ENCODE measurements at regions not wholly inside any gene's neighbourhood (a gene's known extent, or its start where the extent isn't known, plus 50 kb on each side); places are given as distances from the start of the nearest gene placed in this dataset.

GRCh38 chr11:109968299-109968698 is 124.9 kb upstream of the ZC3H12C start:
- H3K4me1 Mint-ChIP-seq (ENCODE audit: unreplicated experiment) = peaks cover 14% of the 10 kb centered on the region
- no peak overlapping the region for H3K27ac Mint-ChIP-seq (ENCODE audit: unreplicated experiment)
- peaks cover 2% of the 10 kb centered on the region for H3K27me3 Mint-ChIP-seq (ENCODE audit: unreplicated experiment)
- no peaks in the 10 kb centered on the region for H3K36me3 Mint-ChIP-seq (ENCODE audit: low read depth, unreplicated experiment)
- no peak for DNase-seq (ENCODE audit: low spot score)
- TF ChIP-seq CTCF (IDR thresholded peaks at IDR 0.05; ENCODE audit: unreplicated experiment) = no peak
- H3K4me3 Mint-ChIP-seq (ENCODE audit: unreplicated experiment) = no peak overlapping the region
- no peaks in the 10 kb centered on the region for H3K9me3 Mint-ChIP-seq (ENCODE audit: unreplicated experiment)

- no peak for TF ChIP-seq CTCF (IDR thresholded peaks at IDR 0.05; ENCODE audit: unreplicated experiment)
- Mint-ChIP-seq H3K4me3 (ENCODE audit: unreplicated experiment) (no peak overlapping the region), H3K4me1 (ENCODE audit: unreplicated experiment) (peaks cover 14% of the 10 kb centered on the region), H3K27me3 (ENCODE audit: unreplicated experiment) (peaks cover 2% of the 10 kb centered on the region), H3K27ac (ENCODE audit: unreplicated experiment) (no peak overlapping the region), H3K36me3 (ENCODE audit: low read depth, unreplicated experiment) (no peaks in the 10 kb centered on the region), H3K9me3 (ENCODE audit: unreplicated experiment) (no peaks in the 10 kb centered on the region)
- DNase-seq (ENCODE audit: low spot score) = no peak
These were observed 124.4 kb upstream of the ZC3H12C start for GRCh38 chr11:109968781-109969180.

- Mint-ChIP-seq H3K27me3 (ENCODE audit: unreplicated experiment) (peaks cover 2% of the 10 kb centered on the region), H3K36me3 (ENCODE audit: low read depth, unreplicated experiment) (no peaks in the 10 kb centered on the region), H3K4me1 (ENCODE audit: unreplicated experiment) (peaks cover 14% of the 10 kb centered on the region), H3K4me3 (ENCODE audit: unreplicated experiment) (no peak overlapping the region), H3K9me3 (ENCODE audit: unreplicated experiment) (no peaks in the 10 kb centered on the region), H3K27ac (ENCODE audit: unreplicated experiment) (peak overlapping the region; percentile 68)
- TF ChIP-seq CTCF (IDR thresholded peaks at IDR 0.05; ENCODE audit: unreplicated experiment) = no peak
- no peak for DNase-seq (ENCODE audit: low spot score)
These were observed 122.5 kb upstream of the ZC3H12C start for GRCh38 chr11:109970516-109971183.

- Mint-ChIP-seq H3K27ac (ENCODE audit: unreplicated experiment) (peak overlapping the region; percentile 68), H3K36me3 (ENCODE audit: low read depth, unreplicated experiment) (no peaks in the 10 kb centered on the region), H3K4me3 (ENCODE audit: unreplicated experiment) (no peak overlapping the region), H3K27me3 (ENCODE audit: unreplicated experiment) (peaks cover 2% of the 10 kb centered on the region), H3K9me3 (ENCODE audit: unreplicated experiment) (no peaks in the 10 kb centered on the region), H3K4me1 (ENCODE audit: unreplicated experiment) (peaks cover 14% of the 10 kb centered on the region)
- no peak for TF ChIP-seq CTCF (IDR thresholded peaks at IDR 0.05; ENCODE audit: unreplicated experiment)
- no peak for DNase-seq (ENCODE audit: low spot score)
These were observed 122.0 kb upstream of the ZC3H12C start for GRCh38 chr11:109971184-109971523.

GRCh38 chr11:109972181-109972715 is 120.9 kb upstream of the ZC3H12C start:
- no peak overlapping the region for H3K27ac Mint-ChIP-seq (ENCODE audit: unreplicated experiment)
- TF ChIP-seq CTCF (IDR thresholded peaks at IDR 0.05; ENCODE audit: unreplicated experiment) = no peak
- H3K27me3 Mint-ChIP-seq (ENCODE audit: unreplicated experiment) = peaks cover 2% of the 10 kb centered on the region
- H3K9me3 Mint-ChIP-seq (ENCODE audit: unreplicated experiment) = no peaks in the 10 kb centered on the region
- no peak for DNase-seq (ENCODE audit: low spot score)
- H3K4me1 Mint-ChIP-seq (ENCODE audit: unreplicated experiment) = peaks cover 14% of the 10 kb centered on the region
- H3K36me3 Mint-ChIP-seq (ENCODE audit: low read depth, unreplicated experiment) = no peaks in the 10 kb centered on the region
- no peak overlapping the region for H3K4me3 Mint-ChIP-seq (ENCODE audit: unreplicated experiment)
